Sigmoid colon (tissue), 3 donors: ENCODE measurements at regions not wholly inside any gene's neighbourhood (a gene's known extent, or its start where the extent isn't known, plus 50 kb on each side); places are given as distances from the start of the nearest gene placed in this dataset.

Source experiments
- CTCF ChIP-seq, 4 experiments: fragments of 450-650 bp in 3 of 4; fragments of 200-600 bp in 1 of 4; IDR thresholded peaks; one replicate each; pipeline ENCODE4 v1.5.1; 2016 to 2019; ENCODE audit warnings: antibody characterized with exemption in 4 of 4, mild to moderate bottlenecking in 3 of 4, moderate library complexity in 2 of 4
- POLR2A ChIP-seq, 2 donors: fragments of 450-650 bp; IDR thresholded peaks; one replicate each; pipeline ENCODE4 v1.6.1; 2016; ENCODE audit warnings: antibody characterized with exemption in 2 of 2, mild to moderate bottlenecking in 2 of 2, moderate library complexity in 2 of 2

- TF ChIP-seq POLR2A (IDR thresholded peaks at IDR 0.05) (no peak), CTCF (IDR thresholded peaks at IDR 0.05) (no peak)
Observed at GRCh38 chr2:60158262-60158661, 395.2 kb downstream of the BCL11A start.
